HG02610 (cell line): ENCODE measurements at regions not wholly inside any gene's neighbourhood (a gene's known extent, or its start where the extent isn't known, plus 50 kb on each side); places are given as distances from the start of the nearest gene placed in this dataset.

ENCODE experiments used
- ATAC-seq: cut with Tn5 transposase; IDR thresholded peaks from one replicate; pipeline ENCODE4 v1.9.1; 2021; ENCODE audit warnings: mild to moderate bottlenecking, moderate library complexity; ENCODE audit not compliant: unreplicated experiment

- ATAC-seq: no peak
These were observed 1934.2 kb upstream of the SEL1L start for GRCh38 chr14:83467811-83468210.

GRCh38 chr14:83470466-83470865 is 1936.8 kb upstream of the SEL1L start:
- ATAC-seq: no peak

- no peak for ATAC-seq
These were observed 1937.5 kb upstream of the SEL1L start for GRCh38 chr14:83470959-83471695.

- ATAC-seq: no peak
These were observed 1940.0 kb upstream of the SEL1L start for GRCh38 chr14:83473416-83474235.

GRCh38 chr14:83478741-83479140 is 1945.1 kb upstream of the SEL1L start:
- no peak for ATAC-seq

- ATAC-seq: no peak
These were observed 1949.4 kb upstream of the SEL1L start for GRCh38 chr14:83483063-83483462.

GRCh38 chr14:83485591-83485990 is 1951.9 kb upstream of the SEL1L start:
- no peak for ATAC-seq

GRCh38 chr14:83491091-83491490 is 1957.4 kb upstream of the SEL1L start:
- ATAC-seq: no peak

- ATAC-seq: no peak
These were observed 1987.2 kb upstream of the SEL1L start for GRCh38 chr14:83520837-83521236.

GRCh38 chr14:83529531-83529930 is 1995.9 kb upstream of the SEL1L start:
- ATAC-seq: no peak

- ATAC-seq: no peak
These were observed 1996.2 kb upstream of the FLRT2 start for GRCh38 chr14:83533734-83534133.

GRCh38 chr14:83534995-83535394 is 1994.9 kb upstream of the FLRT2 start:
- no peak for ATAC-seq

- ATAC-seq: no peak
These were observed 1994.5 kb upstream of the FLRT2 start for GRCh38 chr14:83535444-83535843.

- ATAC-seq: no peak
These were observed 1988.8 kb upstream of the FLRT2 start for GRCh38 chr14:83541147-83541546.

GRCh38 chr14:83548061-83548839 is 1981.7 kb upstream of the FLRT2 start:
- no peak for ATAC-seq

GRCh38 chr14:83556065-83556464 is 1973.9 kb upstream of the FLRT2 start:
- ATAC-seq: no peak

GRCh38 chr14:83556746-83557453 is 1973.0 kb upstream of the FLRT2 start:
- no peak for ATAC-seq

- ATAC-seq: no peak
These were observed 1971.0 kb upstream of the FLRT2 start for GRCh38 chr14:83558946-83559345.

- ATAC-seq: no peak
These were observed 1970.2 kb upstream of the FLRT2 start for GRCh38 chr14:83559721-83560120.

- ATAC-seq: no peak
These were observed 1968.7 kb upstream of the FLRT2 start for GRCh38 chr14:83561261-83561660.

GRCh38 chr14:83566567-83566966 is 1963.4 kb upstream of the FLRT2 start:
- ATAC-seq: no peak
